Activated CD8-positive, alpha-beta memory T cell treated with anti-CD3 and anti-CD28 coated beads, Interleukin-2, amount 50 U/mL, for 1 hour (primary cell): ENCODE measurements at regions not wholly inside any gene's neighbourhood (a gene's known extent, or its start where the extent isn't known, plus 50 kb on each side); places are given as distances from the start of the nearest gene placed in this dataset.

ENCODE experiments used
- DNase-seq: peaks from one replicate; pipeline ENCODE4 v3.0.0-alpha.2; 2020; ENCODE audit errors: extremely low read depth

DNA sequence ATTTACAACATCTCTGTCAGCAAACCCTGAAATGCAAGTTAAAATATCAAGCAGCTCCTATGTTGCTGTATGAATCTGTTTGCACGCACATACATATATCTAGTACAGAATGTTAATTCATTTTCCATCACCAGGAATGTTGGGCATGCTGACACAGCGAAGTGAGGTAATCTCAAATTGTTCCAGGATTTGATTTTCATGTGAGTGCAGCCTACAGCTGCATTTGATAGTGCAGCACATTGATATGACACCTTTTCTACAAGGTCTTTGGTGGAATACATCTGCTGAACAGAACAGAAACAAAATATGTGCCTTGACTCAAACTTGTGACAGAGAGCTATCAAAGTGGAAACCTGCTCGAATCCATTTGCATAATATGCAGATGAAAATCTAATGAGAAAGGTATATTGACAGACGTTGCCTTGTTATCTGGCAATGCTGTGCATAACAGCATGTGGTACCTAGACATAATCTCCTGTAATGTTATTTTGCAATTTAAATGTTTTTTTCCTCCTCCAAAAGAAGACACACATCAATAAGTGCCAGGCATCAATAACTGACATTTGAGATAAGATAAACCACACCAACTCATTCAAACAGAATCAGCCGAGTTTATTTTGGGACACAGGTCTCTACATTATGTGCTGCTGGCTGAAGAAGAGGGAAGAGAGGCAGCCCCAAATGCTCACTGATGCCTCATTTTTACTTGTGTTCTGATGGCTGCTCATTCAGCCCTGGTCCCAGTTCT, 512.2 kb downstream of the ZNF608 start:
- DNase-seq = no peak

DNA sequence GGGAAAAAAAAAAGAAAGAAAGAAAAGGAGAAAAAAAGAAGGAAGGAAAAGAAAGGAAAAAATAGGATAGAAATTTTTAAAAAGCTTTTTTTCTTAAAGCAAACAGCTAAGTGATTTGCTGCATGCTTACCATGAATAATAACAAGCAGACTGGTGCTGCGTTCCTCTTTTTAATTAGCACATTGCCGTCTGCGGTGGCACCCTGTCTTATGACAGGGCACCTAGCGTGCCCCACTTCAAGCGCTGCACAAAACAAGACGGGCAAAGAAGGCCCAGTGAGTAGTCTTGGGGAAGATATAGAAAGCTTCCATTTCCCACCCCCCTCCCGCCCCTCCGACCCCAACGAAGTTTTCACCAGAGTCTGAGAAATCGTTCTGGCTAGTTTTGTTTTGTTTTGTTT, 513.9 kb downstream of the ZNF608 start:
- no peak for DNase-seq

DNA sequence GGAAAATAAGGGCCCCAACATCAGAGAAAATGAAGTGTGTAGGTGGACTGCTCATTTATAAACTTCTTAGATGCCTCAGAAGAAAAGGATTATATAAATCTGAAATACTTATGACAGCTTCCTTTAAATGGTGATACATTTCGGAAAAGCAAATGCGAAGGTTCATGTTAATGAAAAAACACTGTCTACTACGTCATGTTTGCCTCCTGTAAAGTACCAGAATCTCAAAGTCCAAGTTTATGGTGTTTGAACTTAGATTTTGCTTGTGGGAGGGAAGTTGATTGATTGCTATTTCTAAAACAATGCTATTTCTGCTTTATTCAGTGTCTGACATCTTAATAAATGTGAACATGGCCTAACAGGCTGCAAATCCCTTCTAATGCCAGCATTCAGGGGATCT, 514.6 kb downstream of the ZNF608 start:
- DNase-seq = no peak

DNA sequence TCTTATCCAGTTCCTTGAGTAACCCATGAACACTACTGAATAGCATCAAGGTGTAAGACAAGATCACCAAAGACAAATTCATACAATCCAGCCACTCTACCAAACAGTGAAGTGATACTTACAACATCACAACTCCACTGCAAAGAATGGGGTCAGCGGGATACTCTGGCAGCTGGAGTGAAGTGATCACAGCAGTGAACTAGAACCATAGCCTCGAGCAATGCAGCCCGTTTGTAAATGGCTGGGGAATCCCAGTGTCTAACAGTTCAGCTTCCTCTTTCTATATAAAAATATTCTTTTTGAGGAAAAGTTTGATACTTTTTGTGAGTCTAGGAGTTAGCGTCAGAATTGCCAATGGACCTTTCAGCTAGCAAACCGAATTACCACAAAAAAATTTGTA, 515.2 kb downstream of the ZNF608 start:
- DNase-seq = no peak

DNA sequence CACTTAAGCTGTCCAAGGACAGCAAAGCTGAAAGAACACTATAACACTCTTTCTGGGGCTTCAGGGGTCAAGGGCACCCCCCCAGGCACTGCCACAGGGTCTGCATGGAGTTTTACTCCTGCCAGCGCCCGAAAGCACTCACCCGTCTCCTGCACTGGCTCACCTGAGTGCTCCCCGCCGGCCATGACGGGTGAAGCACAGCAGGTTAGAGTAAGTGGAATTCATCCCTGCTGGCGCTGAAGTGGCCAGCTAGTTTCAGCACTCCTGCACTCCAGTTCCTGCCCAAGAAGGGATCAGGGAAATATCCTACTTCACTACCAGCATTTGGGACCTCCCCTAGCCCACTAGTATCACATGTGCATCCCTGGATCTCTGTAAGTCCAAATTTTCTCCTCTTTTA, 516.0 kb downstream of the ZNF608 start:
- no peak for DNase-seq

DNA sequence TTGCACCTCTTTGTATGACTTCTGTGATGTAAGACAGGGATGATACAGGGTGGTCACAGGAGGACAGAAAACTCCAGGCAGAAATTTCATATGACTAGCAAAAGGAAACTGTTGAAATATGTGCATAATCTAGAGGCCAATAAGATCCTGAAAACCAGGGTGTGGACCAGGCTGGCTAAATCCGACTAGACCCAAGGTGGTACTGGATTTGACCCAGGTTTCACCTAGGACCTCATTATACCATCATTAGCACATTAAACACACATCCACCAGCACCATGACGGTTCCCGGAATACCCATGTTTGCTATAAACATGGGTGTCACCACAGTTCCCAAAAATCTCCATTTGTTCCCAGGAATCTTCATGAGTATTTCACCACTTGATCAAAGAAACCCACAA, 517.1 kb downstream of the ZNF608 start:
- no peak for DNase-seq

DNA sequence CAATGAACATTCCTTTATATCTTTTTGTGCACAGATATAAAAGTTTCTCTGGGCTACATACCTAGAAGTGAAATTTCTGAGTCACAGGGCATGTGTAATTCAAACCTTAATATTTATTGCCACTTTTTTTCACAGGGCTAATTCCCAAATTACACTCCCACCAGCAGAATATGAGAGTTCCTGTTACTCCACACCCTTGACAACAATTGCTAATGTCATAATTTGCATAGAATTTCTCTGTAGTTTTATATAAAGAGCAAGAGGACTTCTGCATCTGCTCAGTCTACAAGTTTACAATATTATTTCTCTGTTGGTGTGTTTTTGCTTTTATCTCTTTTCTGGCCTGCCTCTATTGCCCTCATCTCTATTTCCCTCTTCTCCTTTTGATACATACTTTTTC, 518.5 kb downstream of the ZNF608 start:
- no peak for DNase-seq

DNA sequence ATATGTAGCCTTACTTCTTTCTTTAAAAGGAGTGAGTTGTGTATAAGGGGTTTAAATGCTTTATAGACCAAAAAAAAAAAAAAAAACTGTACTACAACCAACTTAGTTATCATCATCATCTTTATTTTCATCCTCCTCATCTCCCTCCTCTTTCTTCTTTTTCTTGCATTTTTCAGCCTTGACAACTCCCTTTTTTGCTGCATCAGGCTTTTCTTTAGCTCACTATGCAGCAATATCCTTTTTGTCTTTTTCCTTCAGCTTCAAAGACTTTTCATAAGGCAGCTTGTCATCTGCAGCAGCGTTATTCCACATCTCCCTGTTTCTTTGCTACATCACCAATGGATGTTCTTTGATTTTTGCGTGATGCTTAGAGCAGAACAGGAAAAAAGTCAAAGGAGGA, 526.0 kb downstream of the ZNF608 start:
- no peak for DNase-seq

DNA sequence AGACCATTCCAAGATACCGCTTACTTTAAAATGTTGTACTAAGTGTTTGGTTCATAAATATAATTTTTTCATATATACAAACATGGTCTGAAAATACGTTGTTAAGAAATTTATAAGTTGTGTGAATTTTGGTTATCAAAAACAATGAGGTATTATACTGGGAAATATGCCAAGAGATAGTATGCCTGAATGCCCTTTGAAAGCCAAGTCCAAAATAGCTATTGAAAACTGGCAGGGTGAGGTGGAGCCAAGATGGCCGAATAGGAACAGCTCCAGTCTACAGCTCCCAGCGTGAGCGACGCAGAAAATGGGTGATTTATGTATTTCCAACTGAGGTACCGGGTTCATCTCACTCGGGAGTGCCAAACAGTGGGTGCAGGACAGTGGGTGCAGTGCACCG, 533.5 kb downstream of the ZNF608 start:
- no peak for DNase-seq

DNA sequence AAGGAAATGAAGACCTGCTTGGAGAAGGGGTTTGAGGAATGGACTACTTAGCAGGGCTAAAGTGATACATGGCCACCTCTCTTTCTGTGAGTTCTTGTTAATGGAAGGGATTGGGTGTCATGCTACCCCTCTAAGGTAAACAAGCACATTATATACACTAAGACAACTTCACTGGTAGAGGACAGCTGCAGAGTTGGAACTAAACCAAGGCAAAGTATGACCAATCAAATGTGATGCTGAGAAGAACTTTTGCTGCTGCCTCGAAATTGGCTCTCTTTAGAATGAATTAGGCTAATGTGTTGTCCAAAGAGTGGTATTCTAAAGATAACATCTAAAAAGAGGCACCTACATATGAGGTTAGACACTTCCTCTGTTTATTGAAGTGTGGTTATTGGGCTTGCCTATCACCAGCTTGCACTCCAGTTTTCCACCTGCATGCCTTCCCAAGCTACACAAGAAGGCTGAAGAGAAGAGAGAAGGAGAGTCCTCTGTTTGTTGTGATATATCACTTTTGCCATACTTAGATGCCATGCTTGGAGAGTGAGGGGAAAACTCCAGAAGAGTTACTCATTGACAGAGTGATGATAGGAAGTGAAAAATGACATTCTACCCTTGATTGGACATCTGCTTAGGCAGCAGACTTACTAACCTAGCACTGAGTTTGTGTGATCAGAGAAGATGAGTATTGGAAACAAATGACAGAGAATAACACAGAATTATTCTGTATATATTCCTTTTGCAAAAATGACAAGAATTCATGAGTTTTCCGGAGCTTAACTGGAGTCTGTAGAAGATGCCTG, 536.1 kb downstream of the ZNF608 start:
- no peak for DNase-seq

DNA sequence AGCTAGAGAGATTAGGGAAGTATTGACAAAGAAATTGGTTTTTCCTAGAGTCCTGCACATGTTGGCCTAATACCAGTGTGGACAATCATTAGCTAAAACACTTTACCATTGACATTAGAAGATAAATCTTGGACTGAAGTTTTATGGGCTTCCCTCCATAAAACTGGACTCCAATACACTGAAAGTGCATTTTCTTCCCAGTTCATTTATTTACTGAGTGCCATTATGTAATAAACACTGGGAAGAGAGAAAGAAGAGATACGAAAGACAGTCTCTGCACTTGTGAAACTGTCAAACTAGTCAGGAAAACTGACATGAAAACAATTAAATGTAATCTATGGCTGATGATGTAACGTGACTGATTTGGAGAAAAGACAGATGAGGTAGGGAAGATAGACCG, 539.3 kb downstream of the ZNF608 start:
- no peak for DNase-seq

DNA sequence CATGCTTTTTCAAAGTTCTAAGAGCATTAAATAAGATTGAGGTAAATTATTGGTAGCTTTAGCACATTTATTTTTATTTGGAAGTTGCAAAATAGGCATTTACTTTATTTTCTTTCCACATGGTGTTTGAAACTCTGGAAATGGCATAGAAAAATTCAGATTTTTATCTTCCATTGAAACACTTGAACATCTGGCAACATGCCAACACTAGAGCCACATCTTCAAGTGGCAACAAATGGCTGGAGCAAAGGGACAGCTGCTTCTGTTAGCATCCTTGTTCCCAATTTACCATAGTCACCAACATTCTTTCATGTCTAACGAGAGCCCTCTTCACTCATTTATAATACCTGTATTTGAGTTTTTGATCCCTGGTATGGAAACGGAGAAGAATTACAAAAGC, 539.9 kb downstream of the ZNF608 start:
- no peak for DNase-seq

DNA sequence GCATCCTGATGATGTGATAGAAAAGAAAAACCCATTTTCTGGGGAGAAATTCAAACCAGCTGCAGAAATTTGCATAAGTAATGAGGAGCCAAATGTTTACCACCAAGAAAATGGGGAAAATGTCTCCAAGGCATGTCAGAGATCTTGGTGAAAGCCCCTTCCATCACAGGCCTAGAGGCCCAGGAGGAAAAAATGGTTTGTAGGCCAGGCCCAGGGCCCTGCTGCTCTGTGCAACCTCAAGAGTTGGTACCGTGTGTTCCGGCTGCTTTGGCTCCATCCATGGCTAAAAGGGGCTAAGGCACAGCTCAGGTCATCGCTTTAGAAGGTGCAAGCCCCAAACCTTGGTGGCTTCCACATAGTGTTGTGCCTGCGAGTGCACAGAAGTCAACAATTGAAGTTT, 543.1 kb downstream of the ZNF608 start:
- no peak for DNase-seq

DNA sequence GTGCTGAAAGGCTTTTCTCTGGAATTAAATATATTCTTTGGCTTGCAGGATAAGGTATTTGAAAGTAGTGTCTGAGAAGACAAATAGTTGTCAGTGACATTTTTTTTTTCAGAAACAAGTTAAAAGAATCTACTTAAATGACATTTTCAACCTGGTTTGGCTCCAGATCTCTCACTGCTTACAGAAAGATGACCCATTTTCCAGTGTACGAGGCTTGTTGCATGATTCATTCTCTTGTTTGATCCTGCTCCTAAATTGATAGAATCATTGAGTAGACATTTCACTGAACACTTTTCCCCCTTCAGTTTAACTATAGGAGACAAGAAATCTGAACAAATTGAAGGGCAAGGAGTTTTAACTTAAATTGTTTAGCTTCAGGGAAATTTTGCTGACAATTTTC, 546.1 kb downstream of the ZNF608 start:
- no peak for DNase-seq

DNA sequence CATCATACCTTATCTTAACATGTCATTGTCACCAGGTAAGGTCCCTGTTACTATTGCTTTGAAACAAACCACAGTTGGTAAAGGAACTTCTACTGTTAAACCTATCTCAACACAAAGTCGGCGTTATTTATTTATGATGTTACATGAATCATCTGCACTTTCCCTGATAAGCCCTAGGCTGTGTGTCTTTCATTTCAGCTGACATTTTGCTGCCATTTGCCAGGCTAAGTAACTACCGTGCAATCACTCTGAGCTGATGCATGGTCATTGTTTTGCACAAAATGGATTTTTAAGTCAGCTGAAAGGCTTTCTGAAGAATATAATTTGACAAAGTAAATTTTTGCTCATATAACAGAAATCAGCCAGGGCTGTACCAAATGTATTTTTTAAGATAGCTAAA, 546.5 kb downstream of the ZNF608 start:
- DNase-seq = no peak

DNA sequence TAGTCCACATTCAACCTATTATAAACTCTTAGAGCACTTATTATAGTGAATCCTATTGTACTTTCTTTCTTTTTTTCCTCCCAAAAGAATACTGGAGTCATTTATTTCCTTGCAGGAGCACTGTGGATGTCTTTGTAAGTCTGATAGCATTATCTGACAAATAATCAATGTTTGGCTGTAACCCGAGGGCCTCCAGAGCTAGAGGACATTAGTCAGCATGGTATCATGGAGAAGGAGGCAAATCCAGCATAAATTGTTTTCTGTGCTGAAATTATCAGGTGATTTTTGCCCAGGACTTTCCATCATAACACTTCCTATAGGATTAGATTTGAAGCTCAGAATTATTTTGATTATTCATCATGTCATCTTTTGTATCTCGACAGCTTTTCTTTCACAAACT, 551.0 kb downstream of the ZNF608 start:
- no peak for DNase-seq

DNA sequence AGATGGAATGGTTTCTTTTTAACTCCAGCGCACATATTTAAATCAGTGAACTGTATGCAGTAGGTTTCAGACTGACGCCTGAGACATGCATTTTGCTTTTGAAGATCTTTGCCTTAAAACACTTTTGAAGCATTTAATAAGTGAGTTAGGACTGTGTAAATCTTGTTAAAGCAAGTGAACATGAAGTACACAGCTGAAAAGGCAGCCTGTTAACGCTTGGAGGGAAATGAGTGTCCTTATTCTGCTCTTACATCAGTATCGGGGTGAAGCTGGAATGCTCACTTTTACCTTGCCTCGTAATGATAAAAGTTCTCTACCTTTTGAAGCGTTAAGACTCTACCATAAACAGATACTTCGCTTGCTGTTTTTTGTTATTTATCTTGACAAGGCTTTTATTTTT, 552.2 kb downstream of the ZNF608 start:
- DNase-seq = no peak

DNA sequence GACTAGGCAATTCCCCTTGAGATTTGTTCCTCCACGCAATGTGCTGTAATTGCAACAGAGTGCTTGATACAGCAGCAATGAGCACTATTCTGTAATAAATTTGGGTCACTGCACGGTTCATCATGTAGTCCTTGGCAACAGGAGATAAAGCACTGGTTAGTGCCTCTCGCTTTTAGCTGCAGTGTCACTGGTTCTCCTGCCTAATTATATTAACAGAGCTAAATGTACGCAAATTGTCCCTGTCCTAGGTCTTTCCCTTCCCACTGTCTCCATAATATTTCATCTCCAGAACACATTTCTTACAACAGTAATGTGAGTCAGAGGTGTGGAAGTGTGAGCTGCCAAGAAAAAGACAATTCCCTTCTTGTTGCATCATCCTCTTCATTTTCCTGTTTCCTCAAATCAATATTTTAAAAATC, 553.1 kb downstream of the ZNF608 start:
- DNase-seq = no peak

DNA sequence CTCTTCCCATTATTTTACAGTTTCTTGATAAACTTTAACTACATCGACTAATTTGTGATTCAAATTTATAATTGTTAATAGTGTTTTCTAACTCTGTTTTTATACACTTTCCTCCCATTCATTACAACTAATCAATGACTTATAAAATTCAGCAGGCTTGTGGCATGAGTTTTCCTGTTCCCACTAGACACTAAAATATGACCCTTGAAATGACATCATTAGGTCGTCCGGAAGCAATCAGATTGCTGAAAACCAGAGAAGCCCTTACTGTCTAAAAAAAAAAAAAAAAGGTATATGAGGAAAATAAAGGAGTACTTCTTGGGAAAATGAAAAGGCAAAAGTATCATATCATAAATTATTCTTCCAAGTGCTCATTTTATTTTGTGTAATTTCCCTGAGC, 553.7 kb downstream of the ZNF608 start:
- DNase-seq = no peak

DNA sequence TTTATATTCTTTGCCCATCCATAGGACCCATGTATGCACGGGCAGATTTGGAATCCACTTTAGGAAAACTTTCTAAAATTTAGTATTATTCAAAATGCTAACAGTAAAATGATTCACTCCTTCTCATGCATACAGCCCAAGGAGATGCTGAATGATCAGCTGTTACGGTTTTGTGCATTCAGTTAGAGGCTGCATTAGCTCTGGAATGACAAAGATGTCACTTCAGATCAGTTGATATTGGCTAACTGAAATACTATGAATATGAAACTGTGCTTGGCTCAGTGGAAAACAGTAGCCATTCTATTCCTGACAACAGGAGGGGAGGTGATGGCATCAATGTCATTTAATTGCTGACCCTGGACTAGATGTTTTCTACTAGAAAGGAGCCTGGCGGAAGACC, 560.7 kb downstream of the ZNF608 start:
- no peak for DNase-seq

DNA sequence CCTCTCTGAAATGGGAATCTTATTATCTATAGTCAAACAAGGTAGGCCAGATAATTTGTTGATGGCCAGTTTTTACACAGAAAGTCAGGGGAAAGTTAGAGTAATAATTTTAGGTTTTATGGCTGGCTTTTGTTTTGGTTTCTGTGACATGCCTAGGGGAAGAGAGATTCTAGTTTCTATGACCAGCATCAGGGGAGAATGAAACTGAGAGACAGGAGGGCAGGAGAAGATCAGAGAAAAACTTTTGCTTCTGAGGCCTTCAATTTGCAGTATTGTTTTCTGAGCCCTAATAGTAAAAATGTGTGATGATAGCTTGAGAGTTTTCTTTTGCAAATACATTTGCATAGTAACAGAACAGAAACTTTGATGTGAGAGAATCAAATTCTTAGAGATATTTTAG, 564.3 kb downstream of the ZNF608 start:
- no peak for DNase-seq

DNA sequence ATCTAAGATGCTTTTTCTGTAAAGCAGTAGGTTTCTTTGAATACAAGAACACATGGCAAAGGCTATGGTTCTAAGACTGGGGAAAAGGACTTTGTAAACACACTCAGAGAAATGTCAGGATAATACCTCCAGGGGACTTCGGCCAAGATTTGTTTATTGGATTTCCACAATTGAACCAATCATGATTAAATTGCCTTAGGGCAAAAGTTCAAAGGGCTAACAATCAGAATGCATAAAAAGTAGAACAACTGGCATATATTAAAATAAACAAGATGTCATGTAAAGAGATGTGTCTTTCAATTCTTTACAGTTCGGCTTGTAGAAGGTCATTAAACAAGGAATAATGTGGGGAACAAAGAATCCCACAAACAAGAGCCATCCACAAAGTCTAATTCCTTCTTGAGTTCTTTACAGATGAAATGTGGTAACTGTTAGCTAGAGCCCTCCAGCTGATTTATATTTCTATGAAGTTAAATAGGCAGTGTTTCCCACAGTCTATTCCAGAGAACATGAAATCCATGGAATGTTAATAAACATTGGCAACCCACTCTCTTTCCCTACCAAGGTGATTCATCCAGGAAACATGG, 565.5 kb downstream of the ZNF608 start:
- no peak for DNase-seq

DNA sequence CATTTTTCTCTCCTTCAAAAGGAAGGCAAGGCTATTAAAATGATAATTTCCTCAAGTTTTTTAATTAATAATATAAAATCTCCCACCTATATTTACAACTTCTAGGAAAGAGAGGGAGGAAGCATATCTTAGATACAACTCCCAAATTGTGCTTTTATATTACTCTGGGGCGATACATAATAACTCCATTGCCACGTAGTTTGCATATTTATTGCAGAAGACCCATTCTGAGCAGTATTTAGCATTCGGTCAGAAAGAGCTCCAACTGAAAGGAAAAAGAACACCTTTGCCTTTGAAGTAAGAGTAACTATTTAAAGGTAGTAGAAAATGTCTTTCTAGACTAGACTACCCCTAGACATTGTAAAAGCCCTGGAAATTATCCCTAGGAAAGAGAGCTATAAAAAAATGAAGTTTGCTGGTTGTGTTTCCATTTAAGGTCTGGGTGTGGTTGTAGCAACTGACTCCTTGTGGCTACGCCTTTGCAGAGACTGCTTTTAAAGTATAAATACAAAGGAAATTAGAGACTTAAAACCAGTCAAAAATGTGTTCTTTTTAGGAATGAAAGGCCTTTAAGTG, 566.1 kb downstream of the ZNF608 start:
- DNase-seq = no peak
